Lung (tissue), 11 donors: ENCODE measurements at regions not wholly inside any gene's neighbourhood (a gene's known extent, or its start where the extent isn't known, plus 50 kb on each side); places are given as distances from the start of the nearest gene placed in this dataset.

Experiments
- ATAC-seq: fragments of 200-7000 bp; cut with Tn5 transposase; one replicate; pipeline ENCODE4 v1.9.1; 2020; ENCODE audit warnings: moderate number of reproducible peaks; ENCODE audit not compliant: insufficient read depth, low FRiP score
- DNase-seq, 3 donors: peaks; one replicate each; pipeline ENCODE4 v3.0.0-alpha.2; 2013 to 2017
- H3K27ac ChIP-seq, 2 donors: one replicate each; pipeline ENCODE4 v1.5.1; 2013; ENCODE audit warnings: mild to moderate bottlenecking in 2 of 2, moderate library complexity in 2 of 2, control low read depth in 1 of 2, inconsistent platforms in 1 of 2, low read depth in 1 of 2, low read length in 1 of 2
- H3K27me3 ChIP-seq, 3 donors: one replicate each; pipeline ENCODE4 v1.5.1; 2013; ENCODE audit warnings: low read length in 2 of 3; ENCODE audit not compliant: control insufficient read depth in 3 of 3, insufficient read depth in 3 of 3
- H3K36me3 ChIP-seq, 4 donors: one replicate each; pipeline ENCODE4 v1.5.1; 2013; ENCODE audit warnings: low read length in 4 of 4, mild to moderate bottlenecking in 1 of 4, moderate library complexity in 1 of 4; ENCODE audit not compliant: control insufficient read depth in 4 of 4, insufficient read depth in 4 of 4
- H3K4me1 ChIP-seq, 5 donors: one replicate each; pipeline ENCODE4 v1.5.1; 2013; ENCODE audit warnings: low read length in 5 of 5, mild to moderate bottlenecking in 2 of 5, moderate library complexity in 1 of 5; ENCODE audit not compliant: control insufficient read depth in 5 of 5, insufficient read depth in 5 of 5
- H3K4me3 ChIP-seq: one replicate; pipeline ENCODE4 v1.5.1; 2013; ENCODE audit warnings: mild to moderate bottlenecking, control low read depth, moderate library complexity
- H3K9ac ChIP-seq, 2 donors: one replicate each; pipeline ENCODE4 v1.5.1; 2013; ENCODE audit warnings: low read length in 2 of 2, control low read depth in 1 of 2; ENCODE audit not compliant: insufficient read depth in 1 of 2
- H3K9me3 ChIP-seq, 4 donors: one replicate each; pipeline ENCODE4 v1.5.1; 2013; ENCODE audit warnings: low read length in 3 of 4, mild to moderate bottlenecking in 1 of 4, moderate library complexity in 1 of 4; ENCODE audit not compliant: control insufficient read depth in 4 of 4, insufficient read depth in 3 of 4
- CTCF ChIP-seq: IDR thresholded peaks from 2 replicates; pipeline ENCODE4 v1.5.1; 2012; ENCODE audit warnings: mild to moderate bottlenecking; ENCODE audit errors: control extremely low read depth, extremely low read depth
- whole genome bisulfite sequencing, 2 donors: extraction: QIAGEN DNeasy Blood & Tissue Kit; methylation state at CpG; one replicate each; pipeline ENCODE4 v1.1.7; 2013; 5-methylcytosine and 5-hydroxymethylcytosine counted together
- donor health status: control.
- donor health status: control.
- donor health status: Bipolar disorder and iron deficiency.
- donor health status: healthy.
- donor health status: DM: yes; HTN: yes; CAD: no.

DNA sequence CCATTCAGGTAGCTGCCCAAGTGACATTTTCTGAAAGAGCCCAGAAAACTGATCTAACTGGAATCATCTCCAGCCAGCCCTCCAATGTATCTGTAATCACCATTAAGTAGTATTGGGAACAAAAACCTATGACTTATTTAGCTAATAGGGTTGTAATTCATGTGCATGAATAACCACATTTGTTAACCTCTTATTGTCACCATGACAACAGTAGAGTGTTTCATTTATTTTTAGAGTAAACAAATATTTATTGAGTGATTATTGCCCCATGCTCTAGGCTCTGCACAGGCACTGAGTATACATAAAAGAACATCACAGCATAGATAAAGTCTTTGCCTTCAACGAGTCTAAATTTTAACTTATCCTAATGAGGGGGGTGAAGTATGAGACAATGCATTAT, 265.4 kb upstream of the UBE2E3 start:
- 47 to 69% methylated on average over 1 of the region's 1 CpG for WGBS, 2 donors
- no peaks in the 10 kb centered on the region for H3K4me1 ChIP-seq

DNA sequence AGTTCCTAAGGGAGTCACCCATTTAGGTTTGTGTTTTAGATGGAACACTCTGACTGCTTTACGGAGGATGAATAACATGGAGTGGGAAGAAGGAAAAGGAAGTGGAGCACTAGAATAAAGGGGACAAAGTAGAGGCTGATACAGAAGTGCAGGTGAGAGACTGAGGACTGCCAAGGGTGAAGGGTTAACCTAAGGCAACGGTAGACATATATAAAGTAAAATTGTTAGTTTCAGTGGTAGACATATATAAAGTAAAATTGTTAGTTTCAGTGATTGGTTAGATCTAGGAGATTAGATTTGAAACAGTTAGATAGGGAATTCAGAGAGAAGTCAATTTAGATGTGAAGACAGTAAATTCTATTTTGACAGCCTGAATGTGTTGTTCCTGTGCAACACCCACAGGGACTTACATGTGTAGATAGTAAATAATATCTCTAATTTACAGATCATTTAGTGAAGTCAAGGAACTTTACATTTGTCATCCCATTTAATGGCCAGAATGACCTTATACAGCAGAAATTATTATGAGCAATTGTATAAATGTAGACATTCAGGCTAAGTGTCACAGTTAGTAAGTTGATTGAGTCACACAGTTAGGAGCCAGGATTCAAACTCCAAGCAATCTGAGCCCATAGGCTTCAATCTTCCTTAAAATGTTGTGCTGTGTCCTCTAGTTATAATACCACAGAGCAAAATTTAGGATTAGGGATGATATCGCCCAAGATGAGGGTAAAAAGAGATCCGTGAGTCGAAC, 270.8 kb upstream of the UBE2E3 start:
- WGBS, 2 donors: 92 to 97% methylated on average over 5 of the region's 5 CpGs
- no peaks in the 10 kb centered on the region for H3K27me3 ChIP-seq
- H3K27ac ChIP-seq: no peak overlapping the region
- ATAC-seq (no peak), DNase-seq (no peak)
- no peaks in the 10 kb centered on the region for H3K36me3 ChIP-seq
- peaks cover 0 to 13% (median 0%) of the 10 kb centered on the region in 4 donors for H3K9me3 ChIP-seq
- H3K4me1 ChIP-seq: no peaks in the 10 kb centered on the region
- H3K4me3 ChIP-seq: no peak overlapping the region
- TF ChIP-seq CTCF: no peak
- H3K9ac ChIP-seq: no peak overlapping the region

More for the DNA sequence above, 265.4 kb upstream of the UBE2E3 start:
- Histone ChIP-seq H3K9ac (no peak overlapping the region), H3K36me3 (no peaks in the 10 kb centered on the region), H3K27ac (no peak overlapping the region), H3K27me3 (no peaks in the 10 kb centered on the region), H3K4me3 (no peak overlapping the region), H3K9me3 (peaks cover 0 to 13% (median 0%) of the 10 kb centered on the region in 4 donors)
- DNase-seq: no peak
- ATAC-seq: no peak
- TF ChIP-seq CTCF: no peak

- no peak for TF ChIP-seq CTCF
- ATAC-seq (no peak), DNase-seq (no peak)
- H3K9me3 ChIP-seq: peaks cover 0 to 7% (median under 1%) of the 10 kb centered on the region in 4 donors
- H3K9ac ChIP-seq: no peak overlapping the region
- H3K27me3 ChIP-seq: no peaks in the 10 kb centered on the region
- no peaks in the 10 kb centered on the region for H3K4me1 ChIP-seq
- no peak overlapping the region for H3K4me3 ChIP-seq
- H3K36me3 ChIP-seq: no peaks in the 10 kb centered on the region
- no peak overlapping the region for H3K27ac ChIP-seq
These were observed 272.6 kb upstream of the UBE2E3 start for GRCh38 chr2:180707884-180708205.
